Prostate gland (tissue), 2 donors: ENCODE measurements at regions not wholly inside any gene's neighbourhood (a gene's known extent, or its start where the extent isn't known, plus 50 kb on each side); places are given as distances from the start of the nearest gene placed in this dataset.

Experiments used
- POLR2A ChIP-seq: fragments of 450-650 bp; IDR thresholded peaks from one replicate; pipeline ENCODE4 v1.6.1; 2016; ENCODE audit warnings: antibody characterized with exemption, mild to moderate bottlenecking
- TF ChIP-seq, protein P1 (sequence below), 4 experiments: fragments of 200-600 bp in 2 of 4; fragments of 450-650 bp in 2 of 4; sonication (generic) in 2 of 4; IDR thresholded peaks; 1 replicate in 3 of 4; 2 replicates in 1 of 4; pipeline ENCODE4 v1.5.1; 2016 to 2019; ENCODE audit warnings: antibody characterized with exemption in 4 of 4, mild to moderate bottlenecking in 2 of 4, moderate library complexity in 2 of 4

- TF ChIP-seq, protein P1, sequence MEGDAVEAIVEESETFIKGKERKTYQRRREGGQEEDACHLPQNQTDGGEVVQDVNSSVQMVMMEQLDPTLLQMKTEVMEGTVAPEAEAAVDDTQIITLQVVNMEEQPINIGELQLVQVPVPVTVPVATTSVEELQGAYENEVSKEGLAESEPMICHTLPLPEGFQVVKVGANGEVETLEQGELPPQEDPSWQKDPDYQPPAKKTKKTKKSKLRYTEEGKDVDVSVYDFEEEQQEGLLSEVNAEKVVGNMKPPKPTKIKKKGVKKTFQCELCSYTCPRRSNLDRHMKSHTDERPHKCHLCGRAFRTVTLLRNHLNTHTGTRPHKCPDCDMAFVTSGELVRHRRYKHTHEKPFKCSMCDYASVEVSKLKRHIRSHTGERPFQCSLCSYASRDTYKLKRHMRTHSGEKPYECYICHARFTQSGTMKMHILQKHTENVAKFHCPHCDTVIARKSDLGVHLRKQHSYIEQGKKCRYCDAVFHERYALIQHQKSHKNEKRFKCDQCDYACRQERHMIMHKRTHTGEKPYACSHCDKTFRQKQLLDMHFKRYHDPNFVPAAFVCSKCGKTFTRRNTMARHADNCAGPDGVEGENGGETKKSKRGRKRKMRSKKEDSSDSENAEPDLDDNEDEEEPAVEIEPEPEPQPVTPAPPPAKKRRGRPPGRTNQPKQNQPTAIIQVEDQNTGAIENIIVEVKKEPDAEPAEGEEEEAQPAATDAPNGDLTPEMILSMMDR (IDR thresholded peaks at IDR 0.05): no peak
- no peak for TF ChIP-seq POLR2A
Observed at GRCh38 chr18:75135158-75135725, 73.7 kb downstream of the PTGR3 start.
